Panc1 (cell line): ENCODE measurements at regions not wholly inside any gene's neighbourhood (a gene's known extent, or its start where the extent isn't known, plus 50 kb on each side); places are given as distances from the start of the nearest gene placed in this dataset.

Source experiments
- ATAC-seq: fragments of 200-7000 bp; cut with Tn5 transposase; 2 replicates; pipeline ENCODE4 v1.9.1; 2020; ENCODE audit warnings: mild to moderate bottlenecking, moderate library complexity
- BruUV-seq: library from RNA; stranded (reverse); fragments of 400-500 nt; replicated peaks from 2 replicates; lab custom pipeline; 2021; lab: Mats Ljungman, UMichigan
- CTCF ChIA-PET: fragments of 300-600 bp; sonication (Branson Sonifier 250); formaldehyde crosslinking; loops from one replicate; lab custom pipeline; 2022; ENCODE audit warnings: antibody characterized with exemption; lab: Charles Lee
- POLR2A ChIA-PET: fragments of 300-600 bp; sonication (Branson Sonifier 250); formaldehyde crosslinking; loops from one replicate; lab custom pipeline; 2022; ENCODE audit warnings: antibody characterized with exemption; lab: Charles Lee
- DNase-seq: peaks from one replicate; pipeline ENCODE4 v3.0.0-alpha.2; 2010; ENCODE audit warnings: low read depth, low spot score
- H3K27ac ChIP-seq: 2 replicates; pipeline ENCODE4 v1.5.1; 2011; ENCODE audit warnings: mild to moderate bottlenecking, low read length, inconsistent platforms
- H3K27me3 ChIP-seq: fragments of 200-500 bp; sonication (Bioruptor generic); 2 replicates; pipeline ENCODE4 v1.6.0; 2014; ENCODE audit warnings: low read length, inconsistent platforms; ENCODE audit not compliant: control insufficient read depth, insufficient read depth
- H3K36me3 ChIP-seq: fragments of 200-500 bp; sonication (Bioruptor generic); 2 replicates; pipeline ENCODE4 v1.5.1; 2014; ENCODE audit warnings: inconsistent platforms, mild to moderate bottlenecking, low read length, moderate library complexity; ENCODE audit not compliant: control insufficient read depth, insufficient read depth
- H3K4me1 ChIP-seq: 2 replicates; pipeline ENCODE4 v1.5.1; 2011; ENCODE audit warnings: inconsistent platforms, mild to moderate bottlenecking, low read length, moderate library complexity; ENCODE audit not compliant: control insufficient read depth, insufficient read depth
- H3K4me3 ChIP-seq, 2 experiments: 2 replicates each; pipeline ENCODE4 v1.5.1; 2011 to 2012; ENCODE audit warnings: low read depth in 2 of 2, low read length in 2 of 2, mild to moderate bottlenecking in 2 of 2, inconsistent platforms in 1 of 2, moderate library complexity in 1 of 2
- H3K9me3 ChIP-seq: fragments of 200-500 bp; sonication (Bioruptor generic); 2 replicates; pipeline ENCODE4 v1.5.1; 2014; ENCODE audit warnings: low read depth, mild to moderate bottlenecking, inconsistent platforms, low read length, moderate library complexity; ENCODE audit not compliant: control insufficient read depth, insufficient read depth
- POLR2AphosphoS5 ChIP-seq: IDR thresholded peaks from 2 replicates; pipeline ENCODE4 v1.6.1; 2012; ENCODE audit warnings: mild to moderate bottlenecking, low read depth, low read length, moderate library complexity
- SIN3A ChIP-seq: IDR thresholded peaks from 2 replicates; pipeline ENCODE4 v1.6.1; 2012; ENCODE audit warnings: low read depth, mild to moderate bottlenecking, low read length, moderate library complexity, borderline replicate concordance; ENCODE audit not compliant: insufficient read depth
- TCF7L2 ChIP-seq: IDR thresholded peaks from 2 replicates; pipeline ENCODE4 v1.6.1; 2011; ENCODE audit warnings: mild to moderate bottlenecking, low read depth, low read length, inconsistent platforms
- in situ Hi-C: cut with HindIII; loops from 2 replicates; pipeline ENCODE4 v1.10.0; 2016; ENCODE audit warnings: low sequenced_read_pairs, low pct_unique_long_range_greater_than_20kb
- intact Hi-C: fragments of 100-400 bp; cut with micrococcal nuclease; formaldehyde crosslinking; loops from one replicate; pipeline ENCODE4 v1.10.0; 2022; ENCODE audit not compliant: unreplicated experiment
- TF ChIP-seq, protein P1 (sequence below): fragments of 450-650 bp; IDR thresholded peaks from 2 replicates; pipeline ENCODE4 v1.5.1; 2017; ENCODE audit warnings: mild to moderate bottlenecking
- TF ChIP-seq, protein P2 (sequence below), 2 experiments: IDR thresholded peaks; 2 replicates each; pipeline ENCODE4 v1.6.1; 2011 to 2012; ENCODE audit warnings: low read depth in 2 of 2, control low read depth in 1 of 2, low read length in 1 of 2, mild to moderate bottlenecking in 1 of 2, moderate library complexity in 1 of 2; ENCODE audit not compliant: insufficient read depth in 1 of 2

DNA sequence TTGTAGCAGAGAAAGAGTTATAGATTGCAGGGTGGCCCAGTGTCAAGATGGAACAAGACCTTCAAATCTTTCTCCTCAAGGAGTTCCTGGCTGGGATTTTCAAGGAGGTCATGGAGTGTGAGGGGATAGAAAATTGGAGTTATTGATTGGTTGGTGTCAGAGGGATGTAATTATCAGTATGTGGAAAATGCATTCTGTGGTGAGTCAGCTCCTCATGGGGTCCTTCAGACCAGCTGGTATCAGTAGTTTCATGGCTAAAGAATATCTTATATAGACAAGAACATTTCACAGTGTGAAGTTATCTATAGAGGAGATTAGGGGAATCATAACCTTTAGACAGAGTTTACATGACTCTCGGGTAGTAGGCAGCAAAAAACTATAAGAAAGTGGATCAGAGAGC is 1114.0 kb upstream of the GBE1 start:
- no peaks in the 10 kb centered on the region for H3K36me3 ChIP-seq
- POLR2A ChIA-PET = no interaction called here
- CTCF ChIA-PET = no interaction called here
- DNase-seq (no peak), ATAC-seq (no peak)
- no peaks in the 10 kb centered on the region for H3K27me3 ChIP-seq
- no peak overlapping the region for H3K27ac ChIP-seq
- no TSS peak for BruUV-seq
- H3K4me1 ChIP-seq = no peaks in the 10 kb centered on the region
- TF ChIP-seq, protein P1, sequence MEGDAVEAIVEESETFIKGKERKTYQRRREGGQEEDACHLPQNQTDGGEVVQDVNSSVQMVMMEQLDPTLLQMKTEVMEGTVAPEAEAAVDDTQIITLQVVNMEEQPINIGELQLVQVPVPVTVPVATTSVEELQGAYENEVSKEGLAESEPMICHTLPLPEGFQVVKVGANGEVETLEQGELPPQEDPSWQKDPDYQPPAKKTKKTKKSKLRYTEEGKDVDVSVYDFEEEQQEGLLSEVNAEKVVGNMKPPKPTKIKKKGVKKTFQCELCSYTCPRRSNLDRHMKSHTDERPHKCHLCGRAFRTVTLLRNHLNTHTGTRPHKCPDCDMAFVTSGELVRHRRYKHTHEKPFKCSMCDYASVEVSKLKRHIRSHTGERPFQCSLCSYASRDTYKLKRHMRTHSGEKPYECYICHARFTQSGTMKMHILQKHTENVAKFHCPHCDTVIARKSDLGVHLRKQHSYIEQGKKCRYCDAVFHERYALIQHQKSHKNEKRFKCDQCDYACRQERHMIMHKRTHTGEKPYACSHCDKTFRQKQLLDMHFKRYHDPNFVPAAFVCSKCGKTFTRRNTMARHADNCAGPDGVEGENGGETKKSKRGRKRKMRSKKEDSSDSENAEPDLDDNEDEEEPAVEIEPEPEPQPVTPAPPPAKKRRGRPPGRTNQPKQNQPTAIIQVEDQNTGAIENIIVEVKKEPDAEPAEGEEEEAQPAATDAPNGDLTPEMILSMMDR = no peak
- TF ChIP-seq, protein P2, sequence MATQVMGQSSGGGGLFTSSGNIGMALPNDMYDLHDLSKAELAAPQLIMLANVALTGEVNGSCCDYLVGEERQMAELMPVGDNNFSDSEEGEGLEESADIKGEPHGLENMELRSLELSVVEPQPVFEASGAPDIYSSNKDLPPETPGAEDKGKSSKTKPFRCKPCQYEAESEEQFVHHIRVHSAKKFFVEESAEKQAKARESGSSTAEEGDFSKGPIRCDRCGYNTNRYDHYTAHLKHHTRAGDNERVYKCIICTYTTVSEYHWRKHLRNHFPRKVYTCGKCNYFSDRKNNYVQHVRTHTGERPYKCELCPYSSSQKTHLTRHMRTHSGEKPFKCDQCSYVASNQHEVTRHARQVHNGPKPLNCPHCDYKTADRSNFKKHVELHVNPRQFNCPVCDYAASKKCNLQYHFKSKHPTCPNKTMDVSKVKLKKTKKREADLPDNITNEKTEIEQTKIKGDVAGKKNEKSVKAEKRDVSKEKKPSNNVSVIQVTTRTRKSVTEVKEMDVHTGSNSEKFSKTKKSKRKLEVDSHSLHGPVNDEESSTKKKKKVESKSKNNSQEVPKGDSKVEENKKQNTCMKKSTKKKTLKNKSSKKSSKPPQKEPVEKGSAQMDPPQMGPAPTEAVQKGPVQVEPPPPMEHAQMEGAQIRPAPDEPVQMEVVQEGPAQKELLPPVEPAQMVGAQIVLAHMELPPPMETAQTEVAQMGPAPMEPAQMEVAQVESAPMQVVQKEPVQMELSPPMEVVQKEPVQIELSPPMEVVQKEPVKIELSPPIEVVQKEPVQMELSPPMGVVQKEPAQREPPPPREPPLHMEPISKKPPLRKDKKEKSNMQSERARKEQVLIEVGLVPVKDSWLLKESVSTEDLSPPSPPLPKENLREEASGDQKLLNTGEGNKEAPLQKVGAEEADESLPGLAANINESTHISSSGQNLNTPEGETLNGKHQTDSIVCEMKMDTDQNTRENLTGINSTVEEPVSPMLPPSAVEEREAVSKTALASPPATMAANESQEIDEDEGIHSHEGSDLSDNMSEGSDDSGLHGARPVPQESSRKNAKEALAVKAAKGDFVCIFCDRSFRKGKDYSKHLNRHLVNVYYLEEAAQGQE (IDR thresholded peaks at IDR 0.05; ENCODE audit: insufficient read depth in 1 of 2, low read depth in 2 of 2, low read length in 1 of 2) = no peak
- in situ Hi-C loops (no loop called here), intact Hi-C loops (no loop called here)
- H3K4me3 ChIP-seq = no peak overlapping the region
- H3K9me3 ChIP-seq = no peaks in the 10 kb centered on the region

DNA sequence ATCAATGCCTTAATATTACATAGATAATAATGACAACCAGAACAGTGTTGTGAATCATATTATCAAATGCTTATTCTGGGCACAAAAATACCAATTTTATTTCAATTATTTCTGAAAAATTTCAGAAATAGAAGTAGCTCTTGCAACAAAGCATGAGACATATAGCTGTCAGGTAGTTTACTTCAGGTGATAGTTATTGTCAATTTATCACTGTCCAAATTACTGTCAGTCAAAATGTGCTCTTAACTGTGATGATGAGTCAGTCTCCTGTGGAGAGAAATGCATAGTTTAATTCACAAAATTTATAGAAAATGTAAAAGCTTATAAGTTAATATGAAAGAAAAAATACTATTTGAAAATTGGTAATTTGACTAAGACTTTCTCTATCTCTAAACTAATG is 1078.4 kb upstream of the GBE1 start:
- no peaks in the 10 kb centered on the region for H3K36me3 ChIP-seq
- DNase-seq = no peak
- in situ Hi-C loops = no loop called here
- intact Hi-C loops = no loop called here
- H3K9me3 ChIP-seq = no peaks in the 10 kb centered on the region
- no peak for TF ChIP-seq POLR2AphosphoS5
- TF ChIP-seq SIN3A = no peak
- TF ChIP-seq, protein P2 (IDR thresholded peaks at IDR 0.05; ENCODE audit: insufficient read depth in 1 of 2, low read depth in 2 of 2, low read length in 1 of 2) = no peak
- TF ChIP-seq TCF7L2 = no peak
- TF ChIP-seq, protein P1 = no peak
- POLR2A ChIA-PET = no interaction called here
- CTCF ChIA-PET = no interaction called here
- no peak overlapping the region for H3K4me3 ChIP-seq
- no peaks in the 10 kb centered on the region for H3K4me1 ChIP-seq
- no TSS peak for BruUV-seq
- no peak overlapping the region for H3K27ac ChIP-seq
- no peak for ATAC-seq
- H3K27me3 ChIP-seq = no peaks in the 10 kb centered on the region
